NCI-H1048 (cell line): ENCODE measurements at regions not wholly inside any gene's neighbourhood (a gene's known extent, or its start where the extent isn't known, plus 50 kb on each side); places are given as distances from the start of the nearest gene placed in this dataset.
"Not testable (repeated sequence)": the region's sequence is repeated elsewhere in the genome, so short reads cannot be mapped to it uniquely, and the experiment has no call there.

ENCODE experiments used
- DNase-seq: peaks from one replicate; lab custom pipeline; 2025; lab: John Stamatoyannopoulos, UW

DNA sequence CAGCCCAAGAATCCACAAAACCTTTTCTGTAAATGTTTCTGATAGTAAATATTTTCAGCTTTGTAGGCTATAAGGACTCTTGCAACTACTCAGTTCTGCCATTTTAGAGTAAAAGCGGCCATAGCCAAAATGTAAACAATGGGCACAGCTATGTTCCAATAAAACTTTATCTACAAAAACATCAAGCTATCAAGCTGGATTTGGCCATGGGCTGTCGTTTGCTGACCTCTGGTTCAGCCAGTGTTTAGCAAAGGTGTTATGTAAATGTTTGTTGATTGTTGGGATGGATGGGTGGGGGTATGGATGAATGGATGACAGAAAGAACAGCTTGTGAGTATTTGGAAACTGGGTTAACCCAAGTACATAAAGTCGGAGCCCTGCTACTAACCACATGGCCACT is 111.1 kb upstream of the VRK1 start:
- no peak for DNase-seq

DNA sequence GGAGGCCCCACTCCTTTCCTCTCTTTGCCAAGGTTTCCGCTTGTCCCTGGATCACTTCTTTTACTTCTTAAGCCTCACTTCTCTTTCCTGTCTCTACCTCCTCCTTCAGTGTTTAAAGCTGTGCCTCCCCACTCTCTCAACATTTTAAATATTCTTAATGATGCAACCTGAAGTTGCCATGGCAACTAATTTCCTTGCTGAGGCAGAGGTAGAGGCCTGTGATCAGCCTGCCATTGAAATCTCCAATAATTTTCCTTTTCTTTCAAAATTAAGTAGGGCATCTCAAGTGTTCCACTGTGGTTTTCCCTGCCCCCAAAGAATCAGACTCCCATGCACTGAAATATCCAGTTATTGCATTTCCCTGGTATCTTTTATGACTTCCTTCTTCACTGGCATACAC is 108.6 kb upstream of the VRK1 start:
- no peak for DNase-seq

DNA sequence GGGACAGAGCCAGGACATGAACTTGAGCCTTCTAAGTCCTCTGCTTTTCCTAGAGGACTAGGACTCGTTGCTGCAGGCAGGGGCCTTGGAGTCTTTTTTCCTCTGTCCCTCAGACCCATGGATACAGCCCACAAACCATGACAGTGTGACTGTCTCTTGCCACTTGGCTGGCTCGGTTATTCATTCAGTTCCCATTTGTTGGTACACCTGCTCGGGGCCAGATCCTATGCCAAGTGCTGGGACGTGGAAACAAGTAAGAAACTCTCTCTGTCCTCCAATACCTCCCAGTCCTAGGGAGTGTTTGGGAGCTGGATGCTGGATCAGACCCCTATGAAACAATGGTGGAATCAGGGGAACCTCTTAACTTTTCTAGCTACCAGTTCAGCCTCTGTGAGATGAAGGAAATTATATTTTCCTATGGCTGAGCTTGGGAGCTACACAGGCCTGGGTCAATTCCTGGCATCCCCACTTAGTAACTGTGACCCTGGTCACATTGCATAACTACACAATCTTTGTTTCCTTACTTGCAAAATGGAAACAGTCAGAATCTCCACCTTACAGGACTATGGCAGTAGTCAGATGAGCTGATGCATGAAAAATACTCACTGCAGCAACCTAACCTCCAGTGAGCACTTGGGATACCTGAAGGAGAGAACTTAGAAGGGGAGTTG is 106.3 kb upstream of the VRK1 start:
- DNase-seq: no peak

- DNase-seq: no peak
These were observed 103.8 kb upstream of the VRK1 start for GRCh38 chr14:96693252-96693820.

DNA sequence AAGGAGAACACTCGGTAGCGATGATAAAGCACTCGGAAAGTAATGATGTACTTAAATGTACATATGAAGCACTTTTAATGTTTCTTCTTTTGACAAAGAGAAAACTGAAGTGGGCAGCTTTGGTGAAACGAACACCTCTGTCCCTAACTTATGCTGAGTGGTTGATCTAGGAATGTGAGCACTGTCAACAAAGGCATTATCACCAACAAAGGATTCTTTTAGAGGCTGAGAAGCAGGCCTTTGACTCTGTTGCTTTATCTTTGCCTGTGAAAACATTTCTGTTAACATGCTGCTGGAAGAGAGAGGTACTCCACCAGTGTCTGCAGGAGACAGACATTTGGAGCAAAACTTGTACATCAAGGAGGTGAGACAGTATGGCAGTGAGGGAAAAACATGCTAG is 103.2 kb upstream of the VRK1 start:
- DNase-seq: no peak

DNA sequence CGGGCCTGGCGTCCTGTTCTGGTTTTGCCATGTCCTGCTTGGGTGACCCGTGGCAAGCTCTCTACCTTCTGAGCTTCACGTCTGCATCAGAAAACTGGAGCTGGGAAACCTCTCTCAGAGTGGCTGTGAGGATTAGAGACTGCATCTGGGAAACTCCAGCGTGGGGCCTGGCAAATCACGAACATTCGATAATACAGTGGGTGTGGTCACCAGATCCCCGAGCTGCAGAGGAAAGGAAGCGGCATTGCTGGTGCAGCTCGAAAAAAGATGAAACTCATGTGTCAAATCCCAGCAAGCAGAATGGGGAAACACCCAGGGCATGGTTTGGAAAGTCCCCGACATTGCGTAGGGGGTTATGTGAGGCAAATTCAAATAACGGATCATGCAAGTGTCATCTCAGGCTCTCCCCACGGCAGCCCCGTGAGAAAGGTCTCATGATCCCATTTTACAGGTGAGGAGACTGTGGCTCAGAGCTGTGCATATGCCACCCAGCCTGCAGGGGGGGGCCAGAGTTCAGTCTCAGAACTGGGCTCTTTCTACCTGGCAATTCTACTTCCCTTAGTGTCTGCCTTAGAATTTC is 98.1 kb upstream of the VRK1 start:
- no peak for DNase-seq

- no peak for DNase-seq
These were observed 97.5 kb upstream of the VRK1 start for GRCh38 chr14:96699666-96700065.

DNA sequence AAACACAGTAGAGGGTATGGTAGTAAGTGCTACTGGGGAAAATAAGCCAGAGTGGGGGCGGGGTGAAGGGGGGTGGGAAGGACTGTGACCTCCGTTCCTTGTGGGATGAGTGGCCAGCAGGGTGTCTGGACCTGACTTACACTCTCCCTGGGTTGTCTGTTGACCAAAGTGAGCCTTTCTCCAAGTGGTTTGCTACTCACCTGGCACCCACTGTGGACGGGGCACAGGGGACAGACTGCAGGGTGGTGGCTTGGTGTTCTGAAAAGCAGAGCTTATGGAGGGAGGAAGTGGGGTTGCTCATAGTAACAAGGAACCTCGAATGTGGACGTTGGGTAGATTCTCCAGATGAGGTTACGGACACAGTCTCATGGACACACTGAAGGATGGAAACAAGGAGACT is 94.4 kb upstream of the VRK1 start:
- no peak for DNase-seq

DNA sequence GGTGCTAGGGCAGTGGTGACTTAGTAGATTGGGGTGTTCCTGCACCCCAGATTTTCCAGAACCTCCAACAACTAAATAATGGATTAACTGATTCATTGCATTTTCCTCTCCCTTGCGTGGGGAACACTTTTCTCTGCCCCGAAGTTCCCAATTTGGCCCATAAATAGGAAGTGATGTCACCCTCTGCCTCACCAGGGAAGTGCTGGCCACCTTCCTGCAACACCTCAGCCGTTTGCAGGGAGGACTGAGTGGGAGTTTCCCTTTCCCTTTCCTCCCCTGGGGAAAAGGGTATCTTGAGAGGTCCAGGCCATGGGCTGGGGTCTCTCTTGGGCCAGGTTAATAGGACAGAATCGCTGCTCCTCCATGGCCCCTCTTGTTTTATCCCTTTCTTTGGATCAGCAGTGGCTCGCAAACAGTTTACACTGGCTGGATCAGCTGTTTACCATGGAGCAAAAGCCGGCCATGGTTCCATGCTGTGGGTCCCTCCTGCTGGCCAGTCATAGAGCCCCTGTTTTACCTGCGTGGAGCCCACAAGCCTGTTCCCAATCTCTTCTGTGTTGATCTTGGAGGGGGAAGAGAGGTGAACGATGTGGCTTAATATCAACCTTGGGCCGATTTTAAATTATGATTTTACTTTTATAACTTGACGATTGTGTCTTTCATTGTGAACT is 91.6 kb upstream of the VRK1 start:
- no peak for DNase-seq

DNA sequence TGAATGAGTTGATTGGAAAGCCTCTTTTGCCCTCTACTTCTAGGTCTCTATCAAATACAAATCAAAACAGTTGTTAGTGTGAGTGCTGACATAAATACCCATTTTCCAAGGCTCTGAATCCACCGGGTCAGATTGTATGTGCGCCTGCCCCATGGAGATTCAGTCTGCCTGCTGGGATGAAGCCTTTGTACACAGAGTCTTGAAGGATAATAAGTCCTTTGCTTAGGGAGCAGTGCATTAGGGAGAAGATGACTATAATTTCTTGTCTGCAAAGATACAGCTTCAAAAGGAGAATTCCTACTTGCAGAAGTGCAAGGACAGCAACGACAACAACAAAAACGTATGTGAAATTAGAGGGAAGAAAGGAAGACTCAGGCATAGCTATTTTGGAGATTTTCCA is 90.3 kb upstream of the VRK1 start:
- no peak for DNase-seq

GRCh38 chr14:96710060-96710666 is 87.0 kb upstream of the VRK1 start:
- no peak for DNase-seq

- no peak for DNase-seq
These were observed 85.5 kb upstream of the VRK1 start for GRCh38 chr14:96711559-96712267.

- no peak for DNase-seq
These were observed 83.8 kb upstream of the VRK1 start for GRCh38 chr14:96713426-96713825.

- DNase-seq: not testable (repeated sequence)
These were observed 82.6 kb upstream of the VRK1 start for GRCh38 chr14:96714537-96714936.

DNA sequence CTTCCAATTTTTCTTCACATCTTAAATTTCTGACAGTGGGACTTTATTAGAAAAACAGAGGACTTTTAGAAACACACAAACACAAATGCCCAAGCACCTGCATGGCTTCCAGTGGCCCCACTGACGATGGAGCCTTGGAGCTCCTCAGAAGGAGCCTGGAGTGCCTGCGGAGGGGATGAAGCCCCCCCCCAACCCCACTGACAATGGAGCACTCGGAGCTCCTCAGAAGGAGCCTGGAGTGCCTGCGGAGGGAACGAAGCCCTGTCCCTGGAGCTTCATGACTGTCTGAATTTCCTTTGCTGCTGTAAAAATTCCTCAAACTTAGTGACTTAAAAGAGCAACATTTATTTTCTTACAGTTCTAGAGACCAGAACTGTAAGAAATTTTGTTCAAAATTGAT is 80.1 kb upstream of the VRK1 start:
- DNase-seq: no peak

DNA sequence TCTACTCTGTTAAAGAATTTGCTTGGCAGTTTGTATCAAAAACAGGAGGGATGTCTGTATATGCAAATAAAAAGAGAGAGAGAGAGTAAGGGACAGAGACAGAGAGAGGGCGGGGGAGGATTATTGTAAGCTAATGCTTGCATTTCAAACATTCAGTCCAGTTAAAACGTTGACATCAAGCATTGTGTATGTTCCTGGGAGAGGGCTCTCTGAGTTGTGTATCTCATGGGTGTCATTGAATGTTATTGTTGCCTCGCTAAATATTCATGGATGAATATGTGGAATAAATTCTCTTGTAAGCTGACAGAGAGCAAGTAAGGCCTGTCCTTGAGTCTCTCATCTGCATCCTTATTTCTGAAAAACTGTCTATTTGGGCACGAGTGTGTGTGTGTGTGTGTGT is 78.8 kb upstream of the VRK1 start:
- DNase-seq: no peak

- DNase-seq: not testable (repeated sequence)
These were observed 76.5 kb upstream of the VRK1 start for GRCh38 chr14:96720702-96721101.

DNA sequence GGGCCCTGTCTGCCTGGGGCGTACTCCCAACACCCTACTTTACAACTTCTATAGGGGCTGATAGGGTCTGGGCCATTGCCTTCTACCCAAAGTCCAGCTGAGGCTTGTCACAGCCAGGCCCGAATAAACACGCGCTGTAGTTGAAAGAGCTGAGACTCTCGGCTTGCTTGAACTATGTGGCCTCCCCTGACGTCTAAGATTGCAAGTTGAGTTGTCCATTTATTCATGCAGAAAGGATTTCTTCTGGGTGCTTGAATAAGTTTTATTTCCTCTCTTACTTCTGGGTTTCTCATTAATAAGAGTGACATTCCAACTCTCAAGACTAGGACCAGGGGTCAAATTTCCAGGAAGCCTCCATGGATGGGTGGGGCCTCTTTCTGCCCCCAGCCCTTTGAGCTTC is 74.4 kb upstream of the VRK1 start:
- no peak for DNase-seq

DNA sequence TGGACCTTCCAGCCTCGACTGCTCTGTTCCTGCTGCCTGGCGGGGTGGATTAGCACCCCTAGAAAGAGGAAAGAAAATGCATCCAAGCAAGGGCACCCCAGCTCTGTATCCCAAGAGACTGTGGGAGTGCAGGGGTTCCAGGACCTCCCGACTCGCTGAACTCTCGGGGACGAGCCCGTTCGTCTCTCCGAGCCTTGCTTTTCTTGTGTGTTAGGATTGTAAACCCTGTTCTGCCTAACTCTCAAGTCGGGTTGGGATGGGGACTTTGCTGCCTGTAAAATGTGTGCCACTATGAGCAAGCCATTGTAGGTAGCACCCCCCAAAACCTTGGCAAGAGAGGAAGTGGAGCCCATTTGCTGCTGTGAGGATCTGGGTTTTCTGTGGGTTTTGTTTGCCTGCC is 73.2 kb upstream of the VRK1 start:
- DNase-seq: no peak

DNA sequence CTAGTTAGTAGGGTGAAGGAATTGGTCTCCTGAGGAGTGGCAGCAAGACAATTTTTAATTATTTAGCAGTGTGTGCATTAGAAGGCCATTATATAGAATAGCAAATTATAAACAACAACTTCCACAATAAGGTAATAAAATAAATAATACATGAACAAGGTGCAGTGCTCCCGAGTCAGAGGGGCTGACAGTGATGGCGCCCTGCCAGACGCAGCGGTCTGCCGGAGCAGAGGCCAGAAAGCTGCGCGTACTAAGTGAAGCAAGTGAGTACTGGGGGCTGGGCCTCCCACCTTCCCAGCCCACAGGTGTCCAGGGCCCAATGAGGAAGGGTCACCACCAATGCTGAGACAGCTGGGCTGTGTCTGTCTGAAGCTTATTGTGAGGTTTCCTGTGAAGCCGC is 72.0 kb upstream of the VRK1 start:
- DNase-seq: no peak

DNA sequence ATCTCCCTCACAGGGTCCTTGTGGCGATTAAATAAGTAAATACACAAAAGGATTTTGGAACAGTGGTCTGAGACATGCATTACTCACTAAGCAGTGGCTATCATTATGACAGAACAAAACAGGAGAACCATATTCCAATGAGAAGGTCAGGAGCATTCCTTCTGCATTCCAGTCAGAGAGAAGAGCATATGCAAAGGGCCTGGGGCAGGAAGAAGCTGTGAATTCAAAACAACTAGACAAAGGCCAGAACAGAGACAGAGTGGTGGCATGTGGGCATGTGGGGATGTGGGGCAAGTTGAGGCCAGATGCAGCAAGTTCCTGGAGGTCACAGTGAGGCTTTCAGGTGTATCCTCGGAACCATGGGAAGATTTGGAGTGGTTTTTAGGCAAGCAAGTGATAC is 70.1 kb upstream of the VRK1 start:
- DNase-seq: no peak

DNA sequence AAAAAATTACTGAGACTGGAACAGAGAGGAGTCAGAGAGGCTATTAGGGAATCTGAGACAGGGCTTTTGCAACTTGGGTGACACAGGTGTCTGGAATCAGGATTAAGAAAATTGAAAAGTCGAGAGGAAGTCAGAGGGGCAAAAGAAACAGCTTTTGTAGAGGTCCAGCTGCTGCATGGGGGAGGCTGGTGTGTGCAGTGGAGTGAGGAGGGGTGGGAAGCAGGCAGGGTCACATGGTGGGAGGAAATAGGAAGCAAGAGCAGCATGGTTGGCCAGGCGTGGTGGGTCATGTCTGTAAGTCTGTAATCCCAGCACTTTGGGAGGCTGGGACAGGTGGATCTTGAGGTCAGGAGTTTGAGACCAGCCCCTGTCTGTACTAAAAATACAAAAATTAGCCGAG is 69.7 kb upstream of the VRK1 start:
- no peak for DNase-seq
